ENCODE measurements at regions not wholly inside any gene's neighbourhood (a gene's known extent, or its start where the extent isn't known, plus 50 kb on each side); places are given as distances from the start of the nearest gene placed in this dataset.
"Not testable (repeated sequence)": the region's sequence is repeated elsewhere in the genome, so short reads cannot be mapped to it uniquely, and the experiment has no call there.

- no peak for DNase-seq (ENCODE audit: low read depth in 2 of 2)
Observed at GRCh38 chr1:87956750-87957149, 628.1 kb downstream of the LMO4 start.

- no peak for DNase-seq (ENCODE audit: low read depth in 2 of 2)
Observed at GRCh38 chr1:87957331-87957730, 628.7 kb downstream of the LMO4 start.

GRCh38 chr1:87958201-87958600 is 629.5 kb downstream of the LMO4 start:
- no peak for DNase-seq (ENCODE audit: low read depth in 2 of 2)

GRCh38 chr1:87958716-87959115 is 630.0 kb downstream of the LMO4 start:
- DNase-seq (ENCODE audit: low read depth in 2 of 2), result no peak

- no peak for DNase-seq (ENCODE audit: low read depth in 2 of 2)
Observed at GRCh38 chr1:87959236-87959635, 630.6 kb downstream of the LMO4 start.

GRCh38 chr1:87961992-87962391 is 633.3 kb downstream of the LMO4 start:
- no peak for DNase-seq (ENCODE audit: low read depth in 2 of 2)

GRCh38 chr1:87963556-87963955 is 634.9 kb downstream of the LMO4 start:
- DNase-seq (ENCODE audit: low read depth in 2 of 2), result no peak

GRCh38 chr1:87965193-87965592 is 636.5 kb downstream of the LMO4 start:
- DNase-seq (ENCODE audit: low read depth in 2 of 2), result no peak

GRCh38 chr1:87968197-87968955 is 639.7 kb downstream of the LMO4 start:
- no peak for DNase-seq (ENCODE audit: low read depth in 2 of 2)

GRCh38 chr1:87969040-87969439 is 640.4 kb downstream of the LMO4 start:
- no peak for DNase-seq (ENCODE audit: low read depth in 2 of 2)

- DNase-seq (ENCODE audit: low read depth in 2 of 2), result no peak
Observed at GRCh38 chr1:87972811-87973210, 644.1 kb downstream of the LMO4 start.

GRCh38 chr1:87973896-87974295 is 645.2 kb downstream of the LMO4 start:
- no peak for DNase-seq (ENCODE audit: low read depth in 2 of 2)

- no peak for DNase-seq (ENCODE audit: low read depth in 2 of 2)
Observed at GRCh38 chr1:87976316-87976715, 647.6 kb downstream of the LMO4 start.

- DNase-seq (ENCODE audit: low read depth in 2 of 2), result no peak
Observed at GRCh38 chr1:87977145-87977544, 648.5 kb downstream of the LMO4 start.

- DNase-seq (ENCODE audit: low read depth in 2 of 2), result no peak
Observed at GRCh38 chr1:87979079-87979478, 650.4 kb downstream of the LMO4 start.

GRCh38 chr1:87980494-87980893 is 651.8 kb downstream of the LMO4 start:
- DNase-seq (ENCODE audit: low read depth in 2 of 2), result no peak

- no peak for DNase-seq (ENCODE audit: low read depth in 2 of 2)
Observed at GRCh38 chr1:87981386-87981785, 652.7 kb downstream of the LMO4 start.

GRCh38 chr1:87981810-87982209 is 653.1 kb downstream of the LMO4 start:
- no peak for DNase-seq (ENCODE audit: low read depth in 2 of 2)

- no peak for DNase-seq (ENCODE audit: low read depth in 2 of 2)
Observed at GRCh38 chr1:87983841-87984240, 655.2 kb downstream of the LMO4 start.

GRCh38 chr1:87985071-87985470 is 656.4 kb downstream of the LMO4 start:
- no peak for DNase-seq (ENCODE audit: low read depth in 2 of 2)

- no peak for DNase-seq (ENCODE audit: low read depth in 2 of 2)
Observed at GRCh38 chr1:87986130-87986866, 657.6 kb downstream of the LMO4 start.

- no peak for DNase-seq (ENCODE audit: low read depth in 2 of 2)
Observed at GRCh38 chr1:87989346-87989745, 660.7 kb downstream of the LMO4 start.

GRCh38 chr1:87992536-87992935 is 663.9 kb downstream of the LMO4 start:
- not testable (repeated sequence) for DNase-seq (ENCODE audit: low read depth in 2 of 2)
